DND-41 (cell line): ENCODE measurements at regions not wholly inside any gene's neighbourhood (a gene's known extent, or its start where the extent isn't known, plus 50 kb on each side); places are given as distances from the start of the nearest gene placed in this dataset.

Source experiments
- EZH2 ChIP-seq: IDR thresholded peaks from 3 replicates; pipeline ENCODE4 v1.6.1; 2012; ENCODE audit warnings: borderline replicate concordance, low read depth, mild to moderate bottlenecking, moderate library complexity, low read length, inconsistent platforms; ENCODE audit not compliant: severe bottlenecking
- TF ChIP-seq, protein P1 (sequence below): IDR thresholded peaks from 2 replicates; pipeline ENCODE4 v1.5.1; 2012; ENCODE audit warnings: borderline replicate concordance, low read length, moderate library complexity, mild to moderate bottlenecking; ENCODE audit not compliant: poor library complexity, severe bottlenecking; ENCODE audit errors: extremely low read depth

DNA sequence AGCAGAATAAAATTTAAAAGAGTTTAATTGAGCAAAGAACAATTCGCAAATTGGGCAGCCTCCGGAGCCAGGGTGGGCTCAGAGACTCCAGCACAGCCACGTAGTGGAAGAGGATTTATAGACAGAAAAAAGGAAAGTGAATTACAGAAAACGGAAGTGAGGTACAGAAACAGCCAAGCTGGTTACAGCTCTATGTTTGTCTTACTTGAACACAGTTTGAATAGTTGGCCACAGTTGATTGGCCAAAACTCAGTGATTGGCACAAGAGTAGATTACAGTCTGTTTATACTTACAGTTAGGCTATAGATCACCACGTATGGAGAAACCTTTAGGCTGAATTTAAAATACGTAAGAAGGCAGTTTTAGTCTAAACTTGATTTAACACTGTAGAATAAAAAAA lies 78.8 kb upstream of the NEDD4L start:
- TF ChIP-seq, protein P1, sequence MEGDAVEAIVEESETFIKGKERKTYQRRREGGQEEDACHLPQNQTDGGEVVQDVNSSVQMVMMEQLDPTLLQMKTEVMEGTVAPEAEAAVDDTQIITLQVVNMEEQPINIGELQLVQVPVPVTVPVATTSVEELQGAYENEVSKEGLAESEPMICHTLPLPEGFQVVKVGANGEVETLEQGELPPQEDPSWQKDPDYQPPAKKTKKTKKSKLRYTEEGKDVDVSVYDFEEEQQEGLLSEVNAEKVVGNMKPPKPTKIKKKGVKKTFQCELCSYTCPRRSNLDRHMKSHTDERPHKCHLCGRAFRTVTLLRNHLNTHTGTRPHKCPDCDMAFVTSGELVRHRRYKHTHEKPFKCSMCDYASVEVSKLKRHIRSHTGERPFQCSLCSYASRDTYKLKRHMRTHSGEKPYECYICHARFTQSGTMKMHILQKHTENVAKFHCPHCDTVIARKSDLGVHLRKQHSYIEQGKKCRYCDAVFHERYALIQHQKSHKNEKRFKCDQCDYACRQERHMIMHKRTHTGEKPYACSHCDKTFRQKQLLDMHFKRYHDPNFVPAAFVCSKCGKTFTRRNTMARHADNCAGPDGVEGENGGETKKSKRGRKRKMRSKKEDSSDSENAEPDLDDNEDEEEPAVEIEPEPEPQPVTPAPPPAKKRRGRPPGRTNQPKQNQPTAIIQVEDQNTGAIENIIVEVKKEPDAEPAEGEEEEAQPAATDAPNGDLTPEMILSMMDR: no peak
- no peak for TF ChIP-seq EZH2
